ENCODE measurements at regions not wholly inside any gene's neighbourhood (a gene's known extent, or its start where the extent isn't known, plus 50 kb on each side); places are given as distances from the start of the nearest gene placed in this dataset.

- TF ChIP-seq CTCF (conservative IDR thresholded peaks at IDR 0.05; ENCODE audit: low read length): no peak
- TF ChIP-seq EZH2phosphoT487 (IDR thresholded peaks at IDR 0.05; ENCODE audit: borderline replicate concordance, low read depth, low read length): no peak
Measured at GRCh38 chr13:30044932-30045331, 194.5 kb upstream of the UBL3 start.

Data from OCI-LY7 (cell line).